ENCODE measurements at regions not wholly inside any gene's neighbourhood (a gene's known extent, or its start where the extent isn't known, plus 50 kb on each side); places are given as distances from the start of the nearest gene placed in this dataset.

DNA sequence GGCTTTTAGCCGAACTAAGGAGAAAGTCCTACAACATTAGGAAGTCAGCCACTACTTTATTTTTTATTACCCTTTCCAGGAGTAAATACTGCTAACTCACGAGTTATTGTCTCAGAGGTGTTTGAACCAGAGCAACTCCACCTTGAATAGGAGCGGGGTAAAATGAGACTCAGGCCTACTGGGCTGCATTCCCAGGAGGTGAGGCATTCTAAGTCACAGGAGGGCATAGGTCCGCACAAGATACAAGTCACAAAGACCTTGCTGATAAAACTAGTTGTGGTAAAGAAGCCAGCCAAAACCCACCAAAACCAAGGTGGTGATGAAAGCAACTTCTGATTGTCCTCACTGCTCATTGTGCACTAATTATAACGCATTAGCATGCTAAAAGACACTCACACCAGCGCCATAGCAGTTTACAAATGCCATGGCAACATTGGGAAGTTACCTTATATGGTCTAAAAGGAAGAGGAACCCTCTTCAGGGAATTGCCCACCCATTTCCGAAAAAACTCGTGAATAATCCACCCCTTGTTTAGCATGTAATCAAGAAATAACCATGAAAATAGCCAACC, 555.9 kb downstream of the IGSF11 start:
- TF ChIP-seq CTCF (IDR thresholded peaks at IDR 0.05; ENCODE audit: extremely low read depth, missing control alignments): no peak
- DNase-seq (ENCODE audit: low spot score): no peak

- DNase-seq (ENCODE audit: low spot score): no peak
- TF ChIP-seq CTCF (IDR thresholded peaks at IDR 0.05; ENCODE audit: extremely low read depth, missing control alignments): no peak
These were observed 555.3 kb downstream of the IGSF11 start for GRCh38 chr3:118479376-118479775.

- no peak for DNase-seq (ENCODE audit: low spot score)
- no peak for TF ChIP-seq CTCF (IDR thresholded peaks at IDR 0.05; ENCODE audit: extremely low read depth, missing control alignments)
These were observed 554.4 kb downstream of the IGSF11 start for GRCh38 chr3:118480101-118480860.

- DNase-seq (ENCODE audit: low spot score): no peak
- TF ChIP-seq CTCF (IDR thresholded peaks at IDR 0.05; ENCODE audit: extremely low read depth, missing control alignments): no peak
These were observed 549.0 kb downstream of the IGSF11 start for GRCh38 chr3:118485693-118486092.

DNA sequence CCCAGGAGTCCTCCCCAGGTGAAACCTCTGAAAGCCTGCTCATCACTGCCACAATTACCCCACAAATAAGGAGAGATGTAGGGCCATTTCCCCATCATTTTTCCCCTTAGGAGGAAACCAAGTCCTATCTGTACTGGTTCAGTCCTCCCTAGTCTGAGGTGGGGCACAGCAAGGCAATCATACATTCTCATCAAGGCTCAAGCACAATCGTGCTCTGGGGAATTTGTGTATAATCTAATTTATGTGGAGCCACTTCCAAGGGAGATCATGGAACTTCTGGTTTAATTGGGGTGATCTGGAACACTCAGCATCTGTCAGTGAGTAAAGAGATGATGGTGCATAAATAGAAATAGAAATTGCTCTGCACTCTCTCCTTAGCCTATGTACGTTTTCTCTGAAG, 546.9 kb downstream of the IGSF11 start:
- DNase-seq (ENCODE audit: low spot score): no peak
- no peak for TF ChIP-seq CTCF (IDR thresholded peaks at IDR 0.05; ENCODE audit: extremely low read depth, missing control alignments)

- DNase-seq (ENCODE audit: low spot score): no peak
- no peak for TF ChIP-seq CTCF (IDR thresholded peaks at IDR 0.05; ENCODE audit: extremely low read depth, missing control alignments)
These were observed 545.9 kb downstream of the IGSF11 start for GRCh38 chr3:118488732-118489131.

DNA sequence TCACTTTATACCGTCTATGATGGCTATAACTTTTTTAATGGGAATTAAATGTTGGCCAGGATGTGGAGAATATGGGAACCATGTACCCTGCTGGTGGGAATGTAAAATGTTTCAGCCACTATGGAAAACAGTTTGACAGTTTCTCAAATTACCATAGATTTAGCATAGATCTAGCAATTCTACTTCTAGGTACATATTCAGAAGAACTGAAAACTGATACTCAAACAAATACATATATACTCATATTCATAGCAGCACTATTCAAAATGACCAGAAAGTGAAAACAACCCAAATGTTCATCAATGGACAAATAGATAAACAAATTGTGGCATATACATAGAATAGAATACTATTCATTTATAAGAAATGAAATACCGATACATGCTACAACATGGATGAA, 539.4 kb downstream of the IGSF11 start:
- no peak for TF ChIP-seq CTCF (IDR thresholded peaks at IDR 0.05; ENCODE audit: extremely low read depth, missing control alignments)
- no peak for DNase-seq (ENCODE audit: low spot score)

Measured in GM20000 (cell line).